DMS 273 (cell line): ENCODE measurements at regions not wholly inside any gene's neighbourhood (a gene's known extent, or its start where the extent isn't known, plus 50 kb on each side); places are given as distances from the start of the nearest gene placed in this dataset.
A peak's percentile ranks its signal among the peaks of the same experiment; 100 is the strongest.
"Not testable (repeated sequence)": the region's sequence is repeated elsewhere in the genome, so short reads cannot be mapped to it uniquely, and the experiment has no call there.

Source experiments
- DNase-seq: peaks from one replicate; lab custom pipeline; 2025; ENCODE audit not compliant: unreplicated experiment; lab: John Stamatoyannopoulos, UW

DNA sequence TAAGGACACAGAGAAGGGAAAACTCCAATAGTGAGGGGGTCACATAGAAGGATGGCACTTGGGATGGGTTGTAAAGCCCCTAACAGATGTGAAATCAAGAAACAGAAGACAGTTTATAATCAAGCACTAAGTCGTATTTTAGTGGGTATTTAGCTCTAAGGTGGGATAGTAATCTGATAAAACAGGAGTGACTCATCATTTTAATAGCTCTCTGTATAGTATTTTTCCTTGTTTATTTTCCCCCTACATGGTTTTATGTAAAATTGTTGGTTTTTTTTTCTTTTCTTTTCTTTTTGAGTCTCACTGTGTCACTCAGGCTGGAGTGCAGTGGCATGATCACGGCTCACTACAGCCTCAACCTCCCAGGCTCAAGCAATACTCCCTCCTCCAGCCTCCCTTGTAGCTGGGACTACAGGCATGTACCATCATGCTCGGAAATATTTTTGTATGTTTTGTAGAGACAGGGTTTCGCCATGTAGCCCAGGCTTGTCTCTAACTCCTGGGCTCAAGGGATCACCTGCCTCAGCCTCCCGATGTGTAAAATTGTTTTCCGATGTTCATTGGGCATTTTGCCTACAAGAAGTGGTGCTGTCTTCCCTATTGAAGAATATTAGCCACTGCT lies 142.6 kb upstream of the SERPINE2 start:
- DNase-seq, result no peak

DNA sequence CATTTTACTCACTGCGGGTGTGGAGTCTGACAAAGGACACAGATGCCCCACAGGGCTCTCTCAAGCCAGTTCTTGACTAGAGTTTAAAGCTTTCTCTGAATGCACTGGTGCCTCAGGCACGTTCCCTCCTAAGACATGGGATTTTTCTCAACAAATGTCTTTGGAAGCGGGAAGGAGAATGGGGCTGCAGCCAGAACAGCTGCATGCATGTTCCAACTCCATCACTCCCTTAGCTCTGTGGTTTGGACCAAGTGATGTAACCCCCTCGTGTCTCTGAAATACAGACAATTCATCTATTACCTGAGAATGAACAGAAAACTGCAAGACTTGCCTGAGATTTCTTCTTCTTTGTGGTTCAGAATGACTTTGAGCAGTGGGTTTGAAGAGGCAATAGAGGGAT lies 141.7 kb upstream of the SERPINE2 start:
- no peak for DNase-seq

DNA sequence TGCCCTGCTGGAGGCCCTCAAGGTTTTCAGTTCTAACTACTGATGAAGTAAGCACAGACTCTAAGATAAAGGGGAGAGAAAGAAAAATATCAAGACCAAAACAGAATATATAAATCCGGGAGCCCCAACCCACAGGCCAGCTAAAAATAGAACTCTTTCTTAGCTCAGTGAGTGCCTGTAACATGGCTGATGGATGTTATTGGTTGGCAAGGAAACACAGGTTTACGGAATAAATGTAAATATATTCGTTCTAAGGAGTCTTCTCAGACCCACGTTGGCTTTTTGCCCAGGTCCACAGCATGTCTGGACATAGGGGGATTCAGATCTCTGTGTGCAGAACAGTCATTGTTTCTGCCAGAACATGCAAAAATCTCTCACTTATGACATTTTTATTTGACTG lies 139.0 kb upstream of the SERPINE2 start:
- peak; percentile 29 for DNase-seq

DNA sequence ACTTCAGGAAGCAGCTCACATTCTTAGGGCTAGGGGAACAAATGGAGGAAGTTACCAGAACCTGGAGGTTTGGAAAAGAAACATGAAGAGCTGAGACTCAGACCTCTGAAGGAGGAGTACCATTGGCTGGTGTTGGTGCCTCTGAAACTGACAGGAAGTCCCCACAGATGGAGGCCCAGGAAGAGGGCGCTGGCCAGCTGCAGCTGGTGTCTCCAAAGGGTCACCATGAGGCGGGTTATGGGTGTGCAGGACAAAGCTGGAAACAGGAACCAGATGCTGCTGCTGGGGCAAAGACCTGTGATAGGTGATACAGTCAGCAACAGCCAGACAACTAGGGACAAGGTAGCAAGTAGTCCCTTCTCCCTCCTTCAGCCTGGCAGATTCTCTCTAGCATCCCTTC lies 136.5 kb upstream of the SERPINE2 start:
- no peak for DNase-seq

DNA sequence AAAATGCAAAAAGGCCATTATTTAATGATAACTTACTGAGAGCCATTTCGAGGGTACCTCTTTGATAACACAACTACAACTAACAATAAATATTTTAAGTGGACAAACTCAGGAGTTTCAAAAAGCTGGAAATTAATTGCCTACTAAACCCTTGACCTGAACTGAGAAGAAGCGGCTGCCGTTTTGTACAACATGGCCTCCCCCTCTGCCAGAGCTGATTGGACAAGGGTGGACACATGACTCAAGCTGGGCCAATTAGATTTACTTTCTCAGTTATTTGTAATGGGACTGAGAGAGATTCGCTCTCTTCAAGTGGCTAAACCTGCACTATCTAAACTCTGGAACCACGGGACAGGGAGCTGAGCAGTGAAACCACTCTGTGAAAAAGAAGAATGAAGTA lies 135.9 kb upstream of the SERPINE2 start:
- DNase-seq, result no peak

DNA sequence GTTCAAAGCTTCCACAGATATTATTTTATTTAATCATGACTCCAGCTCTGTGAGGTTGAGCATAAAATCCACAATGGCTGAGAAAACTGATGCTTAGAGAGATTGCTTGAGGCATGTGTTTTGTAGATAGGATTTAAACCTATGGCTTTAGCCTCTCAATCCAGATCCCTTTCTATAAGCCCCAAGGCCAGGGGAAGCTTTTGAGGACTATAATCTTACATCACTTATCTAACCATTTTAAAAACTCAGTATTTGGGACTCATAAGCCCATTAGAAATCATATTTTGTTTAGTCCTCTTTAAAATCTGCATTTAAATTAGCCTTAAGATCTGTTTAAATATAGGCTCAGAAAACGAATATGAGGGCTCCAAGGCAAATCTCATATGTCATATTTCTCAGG lies 135.4 kb upstream of the SERPINE2 start:
- DNase-seq, result no peak

DNA sequence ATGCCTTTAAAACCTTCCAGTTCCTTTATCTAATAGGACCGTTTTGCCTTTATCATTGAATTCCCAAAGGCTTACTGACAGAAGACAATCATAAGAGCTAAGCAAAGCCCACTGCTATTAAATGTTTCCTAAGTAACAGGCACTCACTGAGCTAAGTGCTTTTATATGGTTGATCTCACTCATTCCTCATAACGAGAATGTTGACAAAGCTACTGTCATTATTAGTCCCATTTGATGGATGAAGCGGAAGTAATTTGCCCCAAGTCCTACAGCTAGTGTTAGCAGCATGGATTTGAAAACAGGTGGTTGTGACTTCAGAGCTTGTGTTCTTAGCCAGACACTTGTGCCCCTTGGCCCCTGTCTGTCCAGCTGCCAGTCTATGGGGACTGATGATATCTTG lies 134.8 kb upstream of the SERPINE2 start:
- DNase-seq, result no peak

DNA sequence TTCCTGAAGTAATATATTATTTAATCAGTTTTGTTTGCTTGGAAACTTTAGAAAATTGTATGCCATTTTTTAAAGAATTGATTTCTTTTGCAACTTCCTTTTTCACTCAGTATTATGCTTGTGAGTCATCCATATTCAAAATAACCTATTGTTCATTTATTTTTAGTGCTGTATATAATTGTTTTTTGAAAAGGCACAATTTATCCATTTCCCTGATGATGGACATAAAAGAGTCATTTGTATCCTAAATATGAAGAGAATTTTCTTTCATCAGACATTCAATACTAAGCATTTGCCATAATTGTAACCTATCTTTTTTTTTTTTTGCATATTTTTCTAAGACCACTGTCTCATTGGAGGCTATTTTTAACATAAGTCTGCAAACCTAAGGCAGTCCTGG lies 134.1 kb upstream of the SERPINE2 start:
- DNase-seq, result no peak

DNA sequence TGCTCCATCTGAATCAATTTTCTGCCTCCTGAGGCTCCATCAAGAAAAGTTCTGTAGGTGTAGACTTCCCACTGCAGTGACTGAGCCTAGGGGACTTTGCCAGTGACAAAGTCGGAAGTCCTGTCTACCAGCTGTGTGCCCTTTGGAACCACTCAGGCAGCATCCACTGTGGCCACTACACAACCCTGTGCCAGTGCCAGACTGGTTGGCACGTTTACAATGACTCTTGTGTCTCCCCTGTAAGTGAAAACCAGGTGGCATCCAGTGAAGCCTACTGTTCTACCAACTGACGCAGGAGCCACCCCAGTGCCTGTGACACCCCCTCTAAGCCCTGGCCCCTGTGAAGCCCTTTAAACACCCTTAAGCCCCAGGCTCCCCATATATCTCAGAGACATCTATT lies 132.1 kb upstream of the SERPINE2 start:
- DNase-seq, result no peak

DNA sequence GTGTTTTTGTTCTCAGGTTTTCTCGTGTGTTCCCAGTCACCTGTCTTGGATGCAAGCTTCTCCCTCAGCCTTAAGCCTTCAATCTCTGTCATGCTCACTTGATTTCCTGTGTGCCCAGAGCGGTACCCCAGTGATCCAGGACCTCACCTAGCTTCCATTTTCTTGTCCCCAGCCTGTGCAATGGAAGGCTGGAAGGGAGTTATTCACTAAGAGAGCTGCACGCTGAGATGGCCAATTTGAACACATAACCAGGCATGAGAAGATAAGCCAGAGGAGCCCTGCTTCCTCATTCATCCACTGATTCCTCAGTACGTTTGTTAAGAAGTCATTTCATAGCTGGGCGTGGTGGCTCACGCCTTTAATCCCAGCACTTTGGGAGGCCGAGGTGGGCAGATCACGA lies 130.8 kb upstream of the SERPINE2 start:
- no peak for DNase-seq

DNA sequence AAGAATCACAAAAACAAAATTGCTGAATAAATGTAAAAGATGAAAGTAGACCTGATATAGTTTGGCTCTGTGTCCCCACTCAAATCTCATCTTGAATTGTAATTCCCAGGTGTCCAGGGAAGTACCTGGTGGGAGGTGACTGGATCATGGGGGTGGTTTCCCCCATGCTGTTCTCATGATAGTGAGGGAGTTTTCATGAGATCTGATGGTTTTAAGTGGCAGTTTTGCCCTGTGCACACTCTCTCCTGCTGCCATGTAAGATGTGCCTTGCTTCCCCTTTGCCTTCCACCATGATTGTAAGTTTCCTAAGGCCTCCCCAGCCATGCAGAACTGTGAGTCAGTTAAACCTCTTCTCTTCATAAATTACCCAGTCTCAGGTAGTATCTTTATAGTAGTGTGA lies 128.7 kb upstream of the SERPINE2 start:
- not testable (repeated sequence) for DNase-seq

DNA sequence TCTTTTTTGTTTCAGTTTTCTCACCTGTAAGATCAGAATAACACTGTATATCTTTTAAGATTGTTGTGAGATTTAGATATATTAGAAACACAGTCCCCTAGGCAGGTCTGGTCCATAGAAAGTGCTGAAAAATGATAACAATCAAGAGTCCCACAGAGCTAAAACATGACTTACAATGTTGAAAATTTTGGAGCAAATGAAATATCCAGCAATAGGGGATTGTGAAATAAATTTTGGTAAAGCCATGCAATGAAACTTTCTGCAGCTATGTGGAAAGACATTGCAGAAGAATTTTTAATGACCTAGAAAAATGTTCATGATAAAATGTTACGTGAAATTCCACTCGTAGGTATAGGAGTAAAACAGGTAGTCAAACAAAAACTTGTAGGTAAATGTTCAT lies 127.6 kb upstream of the SERPINE2 start:
- DNase-seq, result no peak

DNA sequence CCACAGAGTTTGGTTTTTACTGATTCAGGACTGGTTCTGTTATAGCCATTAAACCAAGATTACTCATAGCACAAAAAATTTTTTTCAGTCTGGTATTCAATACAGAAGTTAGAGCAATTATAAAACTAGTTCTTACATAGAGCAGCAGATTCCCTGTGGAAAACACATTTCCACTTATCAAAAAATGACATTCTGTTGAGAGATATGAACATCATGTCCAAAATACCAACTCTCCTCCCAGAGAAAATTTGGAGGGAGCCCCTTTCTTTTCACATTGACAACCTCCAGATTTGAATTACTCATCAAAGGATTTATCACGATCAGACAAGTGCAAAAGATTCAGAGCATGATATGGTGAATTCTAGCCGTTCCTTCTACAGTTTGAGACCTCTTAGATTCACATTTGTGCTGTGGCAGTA lies 126.8 kb upstream of the SERPINE2 start:
- no peak for DNase-seq

DNA sequence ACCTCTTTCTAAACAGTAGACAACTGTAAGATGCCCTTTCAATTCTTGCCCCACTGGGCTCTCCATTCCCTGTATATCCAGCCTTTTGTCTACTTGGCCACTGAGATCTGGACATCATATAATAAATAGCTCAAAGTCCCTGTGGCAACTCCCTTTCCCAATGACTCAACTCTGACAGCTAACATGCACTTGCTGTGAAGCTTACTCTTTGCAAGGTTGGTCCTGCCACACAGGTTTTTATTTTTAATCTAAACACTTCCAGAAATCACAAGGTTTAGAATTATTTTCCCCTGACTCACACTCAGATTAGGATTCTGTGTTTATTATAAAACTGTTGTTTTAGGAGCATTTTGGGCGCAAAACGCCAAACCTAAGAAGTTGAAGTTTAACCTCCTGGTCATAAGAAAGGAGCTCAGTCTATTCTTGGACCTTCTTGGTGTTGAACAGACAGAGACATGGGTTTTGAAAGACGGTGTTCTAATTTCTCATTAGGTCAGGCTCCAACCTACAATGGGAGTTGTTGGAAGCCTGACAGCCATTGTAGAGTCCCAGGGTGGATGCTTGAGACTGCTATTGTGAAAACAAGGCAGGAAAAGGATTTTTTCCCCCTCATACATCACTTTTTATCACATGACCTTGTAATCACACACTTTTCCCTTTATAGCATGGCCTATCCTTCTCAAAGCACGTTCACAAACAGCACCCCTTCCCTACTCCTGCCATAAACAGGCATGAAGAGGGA lies 124.7 kb upstream of the SERPINE2 start:
- no peak for DNase-seq

DNA sequence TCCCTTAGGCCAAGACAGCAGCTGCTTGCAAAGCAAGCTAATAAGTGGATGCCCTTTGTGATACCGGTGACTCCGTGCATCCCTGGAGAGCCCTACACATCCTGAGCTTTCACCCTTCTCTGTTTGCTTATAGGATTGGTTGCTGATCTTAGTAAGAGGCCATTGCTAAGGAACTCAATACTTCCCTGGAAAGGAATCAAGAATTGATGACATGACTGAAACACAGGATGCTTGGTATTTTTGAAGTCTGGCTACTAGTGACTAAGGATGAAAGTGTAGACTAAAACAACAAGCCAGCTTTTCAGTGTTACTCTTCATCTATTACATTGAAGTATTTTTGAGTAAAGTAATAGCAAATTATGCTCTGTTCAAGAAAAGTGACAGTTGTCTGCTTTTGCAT lies 123.0 kb upstream of the SERPINE2 start:
- DNase-seq, result no peak

DNA sequence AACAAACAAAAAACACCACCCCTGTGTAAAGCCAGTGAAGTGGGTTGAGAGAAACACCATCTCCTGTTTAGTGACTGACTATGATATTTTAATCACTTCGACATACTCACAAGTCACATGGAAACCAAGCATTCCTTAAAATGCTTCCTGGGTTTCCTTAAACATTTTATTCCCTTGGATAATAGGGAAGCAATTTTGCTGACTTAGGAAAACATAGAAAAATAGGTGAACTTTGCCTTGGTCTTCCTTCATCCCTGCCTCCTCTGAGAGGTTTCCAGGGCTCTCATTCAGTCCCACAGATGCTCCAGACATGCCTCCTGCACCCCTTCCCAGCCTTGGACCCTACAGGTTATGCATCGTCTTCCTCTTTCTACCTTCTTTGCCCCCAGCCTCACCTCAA lies 122.6 kb upstream of the SERPINE2 start:
- DNase-seq, result no peak

DNA sequence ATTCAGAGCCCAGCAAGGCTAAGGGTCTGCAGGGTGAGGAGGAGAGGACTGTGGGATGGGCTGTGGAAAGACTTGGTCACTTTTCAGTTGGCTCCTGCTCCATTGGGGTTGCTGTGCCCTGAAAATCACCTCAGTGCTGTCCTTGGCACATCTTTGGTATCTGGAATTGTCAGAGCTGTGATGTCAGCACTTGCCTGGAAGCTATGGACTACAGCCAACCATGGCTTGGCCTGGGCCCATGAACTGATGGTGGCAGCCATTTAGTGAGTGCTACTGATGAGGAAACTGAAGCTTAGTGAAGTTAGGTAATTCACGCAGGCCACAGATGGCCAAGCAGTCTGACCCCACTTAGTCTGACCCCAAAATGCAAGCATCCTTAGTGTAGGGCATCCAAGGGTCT lies 121.8 kb upstream of the SERPINE2 start:
- DNase-seq, result no peak

DNA sequence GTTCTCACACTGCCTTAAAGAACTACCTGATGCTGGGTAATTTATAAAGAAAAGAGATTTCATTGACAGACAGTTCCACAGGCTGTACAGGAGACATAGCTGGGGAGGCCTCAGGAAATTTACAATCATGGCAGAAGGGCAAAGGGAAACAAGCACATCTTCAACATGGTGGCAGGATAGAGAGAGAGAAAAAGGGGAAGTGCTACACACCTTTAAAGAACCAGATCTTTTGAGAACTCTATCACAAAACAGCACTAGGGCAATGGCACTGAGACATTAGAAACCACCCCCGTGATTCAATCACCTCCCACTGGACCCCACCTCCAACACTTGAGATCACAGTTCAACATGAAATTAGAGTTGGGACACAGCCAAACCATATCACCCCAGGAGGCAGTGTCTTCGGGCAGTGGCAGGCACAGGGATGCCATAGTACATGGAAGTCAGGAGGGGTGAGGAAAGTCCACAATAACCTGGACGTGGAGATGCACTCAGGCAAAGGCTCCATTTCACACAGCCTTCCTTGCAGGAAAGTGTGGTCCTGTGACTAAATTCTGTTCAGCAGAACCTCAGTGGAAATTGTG lies 120.4 kb upstream of the SERPINE2 start:
- DNase-seq, result no peak

DNA sequence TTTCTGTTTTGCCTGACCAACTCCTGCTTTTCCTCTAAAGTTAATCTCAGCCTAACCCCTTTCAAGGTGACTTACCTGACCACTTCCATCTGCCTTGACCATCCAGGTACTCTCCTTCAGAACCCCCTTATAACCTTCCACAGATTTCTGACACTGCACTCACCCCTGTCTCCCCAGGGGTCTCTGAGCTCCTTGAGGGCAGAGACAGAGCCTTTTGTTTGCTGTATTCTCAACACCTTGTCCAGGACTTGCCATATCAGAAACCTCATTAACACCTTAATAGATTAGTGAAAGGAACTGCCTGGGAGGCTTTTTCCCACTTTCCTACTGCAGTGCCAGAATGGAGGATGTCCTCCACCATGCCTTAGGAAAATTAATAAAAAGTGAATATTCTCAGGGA lies 119.7 kb upstream of the SERPINE2 start:
- no peak for DNase-seq

DNA sequence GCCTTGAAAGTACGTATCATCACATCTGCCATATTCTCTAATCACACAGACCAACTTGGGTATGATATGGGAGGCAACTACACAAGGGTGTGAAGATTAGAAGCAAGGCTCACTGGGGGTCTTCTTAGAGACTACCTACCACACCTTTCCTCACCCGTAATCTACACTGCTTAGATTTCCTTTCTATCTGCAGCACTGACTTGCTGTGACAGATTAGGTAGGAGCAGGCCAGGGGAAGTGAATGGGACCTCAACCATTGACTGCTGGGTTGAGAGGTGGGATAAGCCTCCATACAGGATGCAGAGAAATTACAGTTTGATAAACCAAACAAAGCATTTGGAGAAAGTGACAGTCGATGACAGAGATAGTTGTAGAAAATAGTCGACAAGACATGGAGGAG lies 119.0 kb upstream of the SERPINE2 start:
- no peak for DNase-seq

DNA sequence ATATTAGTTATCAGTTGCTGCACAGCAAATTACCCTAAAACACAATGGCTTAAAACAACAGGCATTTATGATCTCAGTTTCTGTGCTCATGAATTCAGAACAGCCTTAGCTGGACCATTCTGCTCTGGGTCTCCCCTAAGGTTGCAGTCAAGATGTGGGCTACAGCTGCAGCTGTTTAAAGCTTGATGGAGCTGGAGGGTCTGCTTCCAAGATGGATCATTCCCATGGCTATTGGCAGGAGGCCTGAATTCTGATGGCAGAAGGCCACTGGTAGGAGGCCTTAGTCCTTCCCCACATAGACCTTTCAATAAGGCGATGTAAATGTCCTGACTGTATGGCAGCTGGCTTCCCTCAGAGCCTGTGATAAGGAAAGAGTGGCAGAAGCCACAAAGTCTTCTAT lies 118.6 kb upstream of the SERPINE2 start:
- DNase-seq, result no peak

DNA sequence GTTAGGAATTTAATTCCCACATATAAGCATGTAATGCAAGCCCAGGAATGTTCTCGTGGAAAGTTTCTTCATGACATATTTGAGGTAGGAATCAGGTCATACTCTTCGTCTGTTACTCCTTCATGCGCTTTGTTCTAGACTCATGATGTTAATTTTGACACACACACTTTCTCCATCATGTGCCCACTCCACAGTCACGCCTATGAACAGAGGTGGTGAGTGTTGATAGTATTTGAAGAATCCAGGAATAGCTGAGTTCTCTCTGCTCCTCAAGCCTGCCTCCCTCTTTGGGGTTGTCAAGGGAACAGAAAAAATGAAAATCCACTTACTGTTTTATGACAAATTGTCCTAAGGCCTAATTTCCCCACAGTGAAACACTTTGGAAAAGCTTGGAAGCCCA lies 117.3 kb upstream of the SERPINE2 start:
- DNase-seq, result no peak

DNA sequence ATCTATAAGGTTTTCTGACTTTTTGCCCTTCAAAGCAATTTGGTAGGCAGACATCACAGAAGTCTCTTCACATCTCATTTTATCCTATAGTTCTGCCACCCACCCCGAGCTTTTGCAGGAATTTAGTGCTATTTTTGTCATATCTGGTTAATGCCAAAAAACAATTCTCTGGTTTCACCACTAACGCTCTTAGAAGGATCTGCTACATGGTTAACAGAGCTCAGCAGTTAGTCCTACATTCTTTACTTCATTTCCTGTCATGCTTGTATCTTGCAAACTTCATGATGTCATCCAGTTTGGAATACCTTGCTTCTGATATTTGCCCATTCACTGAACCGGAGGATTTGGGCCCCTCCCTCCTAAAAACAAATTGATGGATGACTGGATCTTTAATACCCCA lies 116.8 kb upstream of the SERPINE2 start:
- DNase-seq, result no peak
